GM03348 (cell line): ENCODE measurements at regions not wholly inside any gene's neighbourhood (a gene's known extent, or its start where the extent isn't known, plus 50 kb on each side); places are given as distances from the start of the nearest gene placed in this dataset.
"Not testable (repeated sequence)": the region's sequence is repeated elsewhere in the genome, so short reads cannot be mapped to it uniquely, and the experiment has no call there.

Source experiments
- DNase-seq: peaks from one replicate; pipeline ENCODE4 v3.0.0; 2012; ENCODE audit warnings: low spot score

DNA sequence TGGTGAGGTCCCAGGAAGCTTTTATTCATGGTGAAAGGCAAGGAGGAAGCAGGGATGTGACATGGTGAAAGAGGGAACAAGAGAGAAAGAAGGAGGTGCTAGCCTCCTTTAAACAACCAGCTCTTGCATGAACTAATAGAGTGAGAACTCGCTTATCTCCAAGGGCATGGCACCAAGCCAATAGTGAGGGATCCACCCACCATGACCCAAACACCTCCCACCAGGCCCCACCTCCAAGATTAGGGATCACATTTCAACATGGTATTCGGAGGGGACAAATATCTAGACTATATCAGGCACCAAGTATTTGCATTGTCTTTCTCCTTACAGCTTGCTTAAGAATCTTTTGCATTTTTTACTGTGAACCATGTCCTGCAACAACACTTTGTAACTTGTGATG lies 91.9 kb upstream of the DHRS4 start:
- DNase-seq: no peak

DNA sequence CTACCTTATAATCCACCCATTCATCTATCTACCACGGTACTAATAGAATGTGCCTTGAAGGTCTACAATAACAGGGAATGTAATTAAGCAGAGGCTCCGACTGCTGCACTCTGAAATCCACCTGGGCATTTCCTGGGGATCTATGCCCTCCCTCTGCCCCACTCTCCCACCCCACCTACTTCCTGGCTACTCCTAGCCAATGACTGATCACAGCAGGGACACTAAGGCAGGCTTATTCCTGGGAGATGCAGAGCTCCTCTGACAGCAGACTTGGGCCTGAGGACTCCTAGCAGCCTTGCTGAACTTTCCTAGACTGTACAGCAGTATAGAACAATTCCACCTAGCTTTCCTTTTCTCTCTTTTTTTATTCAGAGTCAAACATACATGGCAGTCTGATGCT lies 91.1 kb upstream of the DHRS4 start:
- DNase-seq: no peak

DNA sequence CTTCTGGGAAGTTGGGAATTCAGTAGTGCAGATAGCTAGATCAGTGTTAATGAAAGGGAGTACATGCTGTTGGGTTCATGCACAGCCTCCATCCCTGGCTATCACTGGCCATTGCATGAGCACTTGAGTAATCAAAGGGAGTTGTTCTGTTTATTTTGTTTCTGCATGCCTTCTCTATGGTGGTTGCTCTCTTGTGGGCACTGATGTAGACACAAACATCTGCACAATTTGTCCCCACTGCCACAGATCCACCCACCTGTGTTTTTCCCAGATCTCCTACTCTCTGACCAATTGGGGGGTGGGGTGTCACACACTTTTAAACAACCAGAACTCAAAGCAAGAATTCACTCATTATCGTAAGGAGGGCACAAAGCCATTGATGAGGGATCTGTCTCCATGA lies 89.7 kb upstream of the DHRS4 start:
- no peak for DNase-seq

DNA sequence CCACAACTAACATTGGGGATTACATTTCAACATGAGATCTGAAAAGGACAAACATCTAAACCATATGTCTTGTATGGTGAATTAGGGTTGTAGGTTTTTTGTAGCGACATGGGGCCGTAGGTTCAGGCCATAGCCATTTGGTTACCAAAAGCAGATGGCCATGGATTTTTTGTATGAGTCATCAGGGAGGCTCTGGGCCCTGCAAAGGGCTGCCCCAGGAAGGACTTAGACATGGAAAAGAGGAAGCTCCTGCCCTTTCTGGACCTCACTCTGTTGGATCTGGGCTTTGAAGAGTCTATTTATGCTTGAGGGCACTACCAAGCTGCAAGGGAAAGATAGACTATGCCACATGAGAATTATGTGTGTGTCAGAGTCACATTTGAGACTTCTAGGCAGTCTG lies 89.3 kb upstream of the DHRS4 start:
- no peak for DNase-seq

DNA sequence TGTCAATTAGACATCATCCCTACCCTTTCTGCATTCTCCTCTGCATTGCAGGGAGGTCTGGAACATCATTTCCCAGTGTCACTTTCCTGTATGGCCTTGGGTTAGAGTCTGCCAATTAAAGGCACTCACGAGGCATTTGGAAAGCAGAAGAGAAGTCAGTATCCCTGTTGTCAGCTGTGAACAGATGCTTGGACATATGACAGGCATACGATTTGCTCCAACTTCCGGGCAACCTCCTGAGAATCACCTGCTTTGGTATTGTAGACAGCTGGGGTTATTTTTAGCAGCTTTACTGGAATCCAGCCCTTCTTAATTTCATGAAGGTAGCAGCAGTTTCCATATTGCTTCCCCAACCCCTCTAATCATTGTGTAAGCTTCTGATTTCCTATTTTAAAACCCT lies 88.7 kb upstream of the DHRS4 start:
- no peak for DNase-seq

DNA sequence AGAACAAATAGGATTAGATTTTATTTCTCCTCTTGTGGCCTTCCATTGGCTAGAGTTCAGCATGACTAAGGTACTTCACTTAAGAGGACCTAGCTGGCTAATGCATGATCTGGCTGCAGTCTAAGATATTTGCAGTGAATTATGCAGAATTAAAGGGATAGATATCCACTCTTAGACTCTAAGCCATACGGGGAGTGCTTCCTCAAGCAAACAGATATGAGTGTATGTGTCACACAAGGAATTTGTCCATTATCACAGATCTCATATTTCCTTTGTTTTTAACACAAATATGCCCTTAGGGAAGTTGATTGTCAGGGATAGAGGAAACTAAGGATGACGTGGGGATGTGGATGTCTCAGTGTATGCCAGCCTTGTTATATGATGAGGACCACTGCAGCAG lies 88.1 kb upstream of the DHRS4 start:
- no peak for DNase-seq

DNA sequence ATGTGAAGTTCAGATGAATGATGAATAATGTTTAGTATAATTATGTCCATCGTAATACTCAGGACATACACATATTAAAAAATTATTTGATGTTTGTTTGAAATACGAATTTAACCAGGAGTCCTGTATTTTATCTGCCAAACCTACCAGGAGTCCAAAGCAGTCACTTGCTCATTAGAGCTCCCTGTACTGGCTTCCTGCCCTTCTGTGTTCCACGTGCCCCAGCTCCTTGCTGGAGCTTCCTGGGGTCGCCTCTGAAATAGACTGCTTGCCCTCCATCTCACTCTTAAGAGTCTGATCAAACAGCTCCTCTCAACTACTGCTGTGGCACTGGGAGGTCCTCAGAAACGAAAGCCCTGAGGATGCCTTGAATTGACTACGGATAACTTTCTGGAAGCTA lies 87.3 kb upstream of the DHRS4 start:
- DNase-seq: no peak

DNA sequence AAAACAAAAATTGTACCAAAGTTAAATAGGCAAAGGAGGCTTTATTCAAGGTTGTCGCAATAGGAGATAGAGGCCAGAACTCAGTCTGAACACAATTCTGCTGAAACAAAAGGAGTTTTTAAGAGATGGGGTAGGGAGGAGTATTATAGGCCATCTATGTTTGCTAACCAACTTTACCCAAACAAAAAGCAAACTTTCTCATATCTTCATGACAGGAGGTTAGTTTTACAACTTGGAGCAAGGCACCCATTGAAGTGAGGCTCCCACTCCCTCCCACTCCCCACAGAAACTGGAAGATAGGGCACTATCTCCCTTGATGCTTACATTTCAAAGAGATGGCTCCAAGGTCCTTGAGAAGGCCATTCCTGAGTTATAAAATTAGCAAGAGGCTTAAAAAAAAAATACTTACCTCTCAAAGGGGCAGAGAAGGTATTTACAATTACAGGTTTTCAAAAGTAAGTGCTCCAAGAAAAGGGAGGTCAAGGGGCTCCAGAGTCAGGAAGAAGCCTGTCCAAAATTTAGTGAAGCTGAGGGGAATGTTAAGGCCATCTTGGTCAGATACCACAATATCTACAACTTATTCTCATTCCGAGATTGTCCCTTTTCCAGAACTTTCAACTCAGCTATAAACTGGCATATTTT lies 84.4 kb upstream of the DHRS4 start:
- DNase-seq: no peak

DNA sequence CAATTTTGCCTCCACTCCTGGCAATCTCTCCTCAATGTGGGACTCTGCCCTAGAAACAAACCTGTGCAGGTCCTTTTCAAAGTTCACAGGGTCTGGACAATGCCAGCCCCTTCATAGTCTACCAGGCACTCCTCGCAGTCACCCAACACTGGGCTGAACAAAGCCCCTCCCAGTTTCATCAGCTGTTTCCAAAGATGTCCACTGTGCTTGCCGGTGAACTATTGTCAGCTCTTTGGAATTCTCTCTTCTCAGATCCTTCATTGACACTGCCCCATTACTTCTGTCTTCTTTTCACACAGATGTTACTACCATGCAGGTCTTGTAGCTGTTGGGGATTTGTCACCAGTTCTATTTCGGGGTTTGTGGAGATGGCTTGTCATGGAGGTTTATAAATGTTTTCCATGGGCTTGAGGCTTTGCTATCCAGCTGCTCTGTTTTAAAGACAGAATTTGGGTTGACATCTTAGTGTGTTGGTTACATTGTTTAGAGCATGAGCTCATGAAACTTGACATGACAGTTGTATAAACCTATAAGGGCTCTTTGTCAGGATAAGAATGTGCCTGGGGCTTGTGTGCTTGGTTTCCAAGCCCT lies 77.3 kb upstream of the DHRS4 start:
- no peak for DNase-seq

DNA sequence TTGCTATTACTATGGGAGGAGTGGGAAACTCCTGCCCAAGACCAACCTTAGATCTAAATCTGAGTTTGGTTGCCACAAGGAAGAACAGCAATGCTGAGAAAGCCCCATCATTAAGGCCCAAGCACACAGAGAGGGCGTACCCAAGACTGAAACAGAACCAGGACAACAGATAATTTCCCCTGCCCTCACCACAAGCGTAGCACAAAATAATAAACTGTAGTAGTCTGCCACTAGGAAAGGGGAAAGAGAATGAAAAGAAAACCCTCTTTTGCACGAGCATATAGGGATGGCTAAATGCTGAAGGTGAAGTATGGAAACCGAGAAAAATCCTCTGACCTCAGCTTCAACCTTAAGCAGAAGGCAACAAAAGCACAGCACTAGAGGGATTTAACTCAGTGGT lies 76.5 kb upstream of the DHRS4 start:
- no peak for DNase-seq

DNA sequence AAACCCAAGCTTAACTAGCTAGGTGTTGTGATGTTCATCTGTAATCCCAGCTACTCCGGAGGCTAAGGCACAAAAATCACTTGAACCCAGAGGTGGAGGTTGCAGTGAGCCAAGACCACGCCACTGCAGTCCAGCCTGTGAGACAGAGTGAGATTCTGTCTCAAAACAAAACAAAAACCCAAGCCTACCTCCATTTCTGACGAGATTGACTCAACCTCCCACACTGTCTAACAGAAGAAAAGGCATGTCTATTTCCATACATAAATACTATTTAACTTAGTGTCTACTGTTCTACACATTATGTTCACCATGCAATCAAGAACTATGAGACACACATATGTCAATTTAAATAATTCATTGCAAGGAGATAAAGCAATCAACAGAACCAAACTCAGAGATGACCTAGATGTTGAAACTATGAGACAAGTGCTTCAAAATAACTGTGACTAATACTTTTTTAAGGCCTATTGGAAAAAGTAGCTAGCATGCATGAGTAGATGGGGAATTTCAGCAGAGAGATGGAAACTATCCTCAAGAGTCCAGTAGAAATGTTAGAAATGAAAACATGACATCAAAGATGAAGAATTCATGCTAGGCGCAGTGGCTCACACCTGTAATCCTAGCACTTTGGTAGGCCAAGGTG lies 75.9 kb upstream of the DHRS4 start:
- DNase-seq: no peak

DNA sequence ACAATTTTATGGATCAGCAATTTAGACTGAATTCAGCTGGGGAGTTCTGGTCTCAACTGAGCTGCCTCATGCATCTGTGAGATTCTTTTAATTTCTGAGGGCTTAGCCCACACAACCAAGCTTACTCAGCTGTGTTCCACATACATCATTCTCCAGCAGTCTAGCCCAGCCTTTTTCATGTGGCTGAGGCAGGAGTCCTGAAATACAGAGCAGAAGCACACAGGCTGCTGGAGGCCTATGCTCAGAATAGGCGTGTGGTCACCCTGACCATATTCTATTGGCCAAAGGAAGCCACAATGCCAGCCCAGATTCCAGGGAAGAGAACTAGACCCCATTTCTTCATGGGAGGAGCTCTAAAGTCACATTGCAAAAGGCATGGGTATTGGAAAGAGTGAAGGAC lies 72.3 kb upstream of the DHRS4 start:
- DNase-seq: peak; percentile 9

DNA sequence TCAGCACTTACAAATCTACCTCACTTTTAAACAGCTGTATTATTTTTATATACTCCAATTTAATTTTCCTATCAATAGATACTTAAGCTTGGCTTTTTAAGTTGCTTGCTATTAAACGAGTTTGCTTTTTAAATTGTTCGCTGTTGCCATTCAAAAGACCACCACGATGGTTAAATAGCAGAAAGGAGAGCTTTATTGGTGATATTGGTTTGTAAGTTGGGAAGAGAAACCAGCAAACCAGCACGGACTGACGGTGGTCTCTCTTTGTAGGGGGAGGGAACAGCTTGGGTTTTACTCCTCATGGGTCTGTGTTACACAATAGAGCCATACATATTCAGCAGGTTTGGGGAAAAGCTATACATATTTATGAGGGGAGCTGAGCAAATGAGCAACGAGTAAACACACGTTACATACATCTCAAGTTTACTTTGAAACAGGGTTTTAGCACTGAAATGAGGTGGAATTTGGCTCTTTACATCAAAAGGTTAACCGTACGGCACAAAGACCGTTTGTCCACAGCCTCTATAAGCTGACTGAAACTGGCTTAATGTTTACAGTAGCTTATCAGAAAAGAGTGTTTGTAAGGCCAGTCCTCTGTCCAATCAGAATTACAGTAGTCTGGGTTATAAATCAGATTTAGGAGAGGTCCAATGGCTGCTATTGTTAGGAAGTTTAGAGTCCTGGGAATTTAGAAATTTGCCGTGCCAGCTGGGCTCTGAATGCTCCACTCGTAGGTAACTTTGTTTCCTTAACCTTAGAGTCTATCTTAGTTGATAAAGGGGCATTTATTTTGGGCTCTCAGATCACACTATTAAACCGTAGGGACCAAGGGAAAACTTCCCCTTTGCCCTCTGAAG lies 69.7 kb upstream of the DHRS4 start:
- no peak for DNase-seq

DNA sequence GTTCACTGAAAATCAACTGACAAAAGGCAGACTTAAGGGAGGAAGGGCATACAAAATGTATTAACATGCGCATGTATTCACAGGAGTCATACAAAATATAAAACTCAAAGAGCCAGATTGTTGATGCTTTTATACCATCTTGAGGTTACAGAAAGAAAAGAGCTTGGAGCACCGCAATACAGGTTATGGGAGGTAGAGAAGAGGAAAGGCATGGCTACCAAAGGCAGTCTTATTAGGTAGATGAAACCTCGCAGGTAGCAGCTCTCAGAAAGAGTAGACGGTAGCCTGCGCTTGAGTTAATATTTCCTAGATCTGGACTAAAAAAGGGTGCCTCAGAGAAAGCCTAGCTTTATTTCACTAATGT lies 69.0 kb upstream of the DHRS4 start:
- no peak for DNase-seq

DNA sequence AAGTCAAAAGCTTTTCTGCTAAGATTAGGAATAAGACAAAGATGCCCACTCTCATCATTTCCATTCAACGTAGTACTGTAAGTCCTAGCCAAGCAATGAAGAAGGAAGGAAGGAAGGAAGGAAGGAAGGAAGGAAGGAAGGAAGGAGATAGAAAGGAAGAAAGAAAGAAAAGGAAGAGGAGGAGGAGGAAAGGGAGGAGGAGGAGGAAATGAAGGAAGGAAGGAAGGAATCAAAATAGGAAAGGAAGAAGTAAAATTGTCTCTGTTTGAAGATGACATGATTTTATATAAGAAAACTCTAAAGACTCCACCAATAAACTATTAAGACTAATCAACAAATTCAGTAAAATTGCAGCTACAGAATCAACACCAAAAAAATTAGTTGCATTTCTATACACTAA lies 66.0 kb upstream of the DHRS4 start:
- no peak for DNase-seq

DNA sequence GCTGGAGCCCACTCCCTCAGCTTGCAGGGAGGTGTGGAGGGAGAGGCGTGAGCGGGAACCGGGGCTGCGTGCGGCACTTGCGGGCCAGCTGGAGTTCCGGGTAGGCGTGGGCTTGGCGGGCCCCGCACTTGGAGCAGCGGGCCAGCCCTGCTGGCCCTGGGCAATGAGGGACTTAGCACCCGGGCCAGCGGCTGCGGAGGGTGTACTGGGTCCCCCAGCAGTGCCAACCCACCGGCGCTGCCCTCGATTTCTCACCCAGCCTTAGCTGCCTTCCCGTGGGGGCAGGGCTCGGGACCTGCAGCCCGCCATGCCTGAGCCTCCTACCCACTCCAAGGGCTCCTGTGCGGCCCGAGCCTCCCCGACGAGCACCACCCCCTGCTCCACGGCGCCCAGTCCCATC lies 61.9 kb upstream of the DHRS4 start:
- DNase-seq: not testable (repeated sequence)

DNA sequence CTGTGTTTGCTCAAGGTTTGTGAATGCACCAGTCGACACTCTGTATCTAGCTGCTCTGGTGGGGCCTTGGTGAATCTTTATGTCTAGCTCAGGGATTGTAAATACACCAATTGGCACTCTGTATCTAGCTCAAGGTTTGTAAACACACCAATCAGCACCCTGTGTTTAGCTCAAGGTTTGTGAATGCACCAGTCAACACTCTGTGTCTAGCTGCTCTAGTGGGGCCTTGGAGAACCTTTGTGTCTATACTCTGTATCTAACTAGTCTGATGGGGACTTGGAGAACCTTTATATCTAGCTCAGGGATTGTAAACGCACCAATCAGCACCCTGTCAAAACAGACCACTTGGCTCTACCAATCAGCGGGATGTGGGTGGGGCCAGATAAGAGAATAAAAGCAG lies 61.3 kb upstream of the DHRS4 start:
- DNase-seq: not testable (repeated sequence)

DNA sequence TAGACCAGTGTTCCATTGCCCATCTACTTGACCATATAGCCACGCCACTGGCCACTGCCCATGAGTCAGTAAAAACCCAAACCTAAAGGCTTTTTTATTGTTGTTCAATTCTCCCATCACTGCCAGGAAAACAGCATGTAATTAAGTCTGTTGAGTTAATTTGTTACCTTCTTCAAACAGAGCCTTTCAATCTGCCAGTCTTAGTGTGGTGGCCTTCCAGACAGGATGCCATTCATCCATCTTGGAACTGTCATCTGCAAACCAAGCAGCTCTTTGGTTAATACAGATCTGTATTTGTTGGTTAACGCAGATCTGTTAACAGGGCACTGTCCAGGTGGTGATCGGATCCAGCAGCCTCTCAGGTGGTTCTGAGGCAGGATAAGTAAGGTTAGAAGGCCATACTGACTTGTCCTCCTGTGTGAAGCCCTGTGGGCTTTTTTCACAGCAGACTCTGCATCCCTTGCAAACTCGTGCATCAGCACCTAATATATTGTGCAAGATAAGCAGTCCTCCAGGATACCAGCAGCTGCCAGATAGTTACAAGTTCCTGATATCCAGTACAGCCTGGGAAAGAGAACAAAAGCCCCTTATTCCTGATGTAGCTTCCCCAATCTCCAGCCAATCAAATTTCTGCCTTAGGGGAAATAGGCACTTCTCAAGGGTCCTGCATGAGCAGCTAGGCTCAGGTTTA lies 59.1 kb upstream of the DHRS4 start:
- DNase-seq: no peak

DNA sequence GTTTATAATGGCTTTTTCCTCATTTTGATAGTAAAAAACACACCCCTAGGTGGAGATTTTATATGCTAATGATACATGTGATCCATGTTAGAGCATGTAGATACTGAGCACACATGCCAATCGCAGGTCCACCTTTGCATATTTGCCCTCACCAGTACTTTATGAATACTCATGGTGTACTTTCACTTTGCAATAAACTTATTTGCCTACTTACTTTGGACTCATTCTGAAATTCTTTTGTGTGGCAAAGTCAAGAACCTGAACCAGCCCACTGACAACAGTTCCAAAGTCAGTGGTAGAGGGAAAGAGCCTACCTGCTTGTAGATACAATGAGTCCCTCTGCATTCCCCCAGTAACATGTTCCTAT lies 58.5 kb upstream of the DHRS4 start:
- no peak for DNase-seq

DNA sequence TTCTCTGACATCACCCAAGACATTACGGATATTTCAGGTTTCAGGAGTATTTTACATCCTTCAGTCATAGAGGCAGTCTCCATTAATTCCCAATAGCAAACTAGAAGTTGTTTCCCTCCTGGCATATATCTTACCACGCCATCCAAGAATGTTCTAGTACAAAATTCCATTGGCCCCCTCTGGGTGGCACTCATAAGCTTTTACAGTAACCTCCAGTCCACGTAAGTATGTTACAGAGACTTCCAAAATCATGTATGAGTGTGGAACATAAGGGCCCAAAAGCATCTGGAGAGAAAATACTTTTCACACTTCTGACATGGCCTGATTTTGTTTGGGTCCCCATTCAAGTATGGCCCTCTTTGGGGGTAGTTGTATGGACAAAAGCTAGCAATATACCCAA lies 58.1 kb upstream of the DHRS4 start:
- DNase-seq: no peak

DNA sequence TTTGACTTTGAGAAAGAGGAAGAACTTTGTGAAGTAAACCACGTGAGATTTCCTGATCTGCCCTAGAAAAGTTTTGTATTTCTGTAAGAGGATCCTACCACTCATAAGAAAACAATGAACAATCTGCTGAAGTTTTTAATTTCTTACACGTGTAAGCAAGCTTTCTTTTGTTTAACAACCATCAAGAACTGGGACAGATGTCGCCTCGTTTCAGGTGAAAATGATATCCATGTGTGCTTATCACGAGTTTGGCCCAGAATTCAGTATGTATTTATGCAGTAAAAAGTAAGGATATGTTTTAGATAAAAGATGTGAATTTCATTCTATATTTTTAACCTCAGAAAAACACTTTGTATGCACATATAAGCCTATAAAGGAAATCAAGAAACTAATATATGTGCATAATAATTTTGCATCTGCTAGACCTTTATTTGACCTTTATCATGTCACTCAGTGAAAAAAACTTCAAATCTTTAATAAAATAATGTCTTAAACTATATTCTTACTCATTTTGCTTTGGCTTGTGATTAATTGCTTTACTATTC lies 56.9 kb upstream of the DHRS4 start:
- DNase-seq: no peak

DNA sequence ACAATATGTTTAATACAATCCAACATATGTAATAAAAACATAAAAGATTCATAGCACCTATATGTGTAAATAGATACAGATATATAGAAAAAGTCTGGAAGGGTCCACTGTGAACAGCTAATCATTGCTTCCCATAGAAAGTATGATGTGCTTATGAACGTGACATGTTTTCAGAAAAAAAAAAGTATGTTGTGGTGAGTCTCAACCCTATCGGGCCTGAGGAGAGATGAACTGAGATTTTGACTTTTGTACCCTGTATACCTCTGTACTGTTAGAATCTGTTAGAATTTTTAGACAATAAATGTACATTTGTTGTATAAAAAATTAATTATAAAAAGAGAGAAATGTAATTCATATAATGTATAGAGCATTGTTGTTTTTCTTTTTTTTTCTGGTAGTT lies 56.3 kb upstream of the DHRS4 start:
- not testable (repeated sequence) for DNase-seq
